Activated T-cell treated with anti-CD3 and anti-CD28 coated beads, Interleukin-2, amount 50 U/mL, for 72 hours (primary cell): ENCODE measurements at regions not wholly inside any gene's neighbourhood (a gene's known extent, or its start where the extent isn't known, plus 50 kb on each side); places are given as distances from the start of the nearest gene placed in this dataset.

ENCODE experiments used
- ATAC-seq, 2 donors: fragments of 150-1000 bp; cut with Tn5 transposase; replicated peaks in 1 of 2; 2 replicates each; pipeline ENCODE4 v1.10.0; 2021; ENCODE audit warnings: moderate library complexity in 2 of 2, mild to moderate bottlenecking in 1 of 2
- DNase-seq, 2 donors: peaks; one replicate each; pipeline ENCODE4 v3.0.0; 2021 to 2022; ENCODE audit warnings: mixed read lengths in 1 of 2
- H3K27ac Mint-ChIP-seq: one replicate; pipeline ENCODE4 v1.8.0; 2022; ENCODE audit warnings: mild to moderate bottlenecking, moderate library complexity, mixed read lengths
- H3K27me3 Mint-ChIP-seq: one replicate; pipeline ENCODE4 v1.8.0; 2022; ENCODE audit warnings: low read depth, mixed read lengths
- H3K36me3 Mint-ChIP-seq, 2 donors: one replicate each; pipeline ENCODE4 v1.8.0; 2022; ENCODE audit warnings: mixed read lengths in 2 of 2, mild to moderate bottlenecking in 1 of 2; ENCODE audit not compliant: insufficient read depth in 2 of 2
- H3K4me1 Mint-ChIP-seq: one replicate; pipeline ENCODE4 v1.8.0; 2022; ENCODE audit warnings: low read depth, mixed read lengths
- H3K4me3 Mint-ChIP-seq, 2 donors: one replicate each; pipeline ENCODE4 v1.8.0; 2022; ENCODE audit warnings: mild to moderate bottlenecking in 2 of 2, mixed read lengths in 2 of 2, moderate library complexity in 2 of 2
- H3K9me3 Mint-ChIP-seq, 2 donors: one replicate each; pipeline ENCODE4 v1.8.0; 2022; ENCODE audit warnings: mixed read lengths in 2 of 2

DNA sequence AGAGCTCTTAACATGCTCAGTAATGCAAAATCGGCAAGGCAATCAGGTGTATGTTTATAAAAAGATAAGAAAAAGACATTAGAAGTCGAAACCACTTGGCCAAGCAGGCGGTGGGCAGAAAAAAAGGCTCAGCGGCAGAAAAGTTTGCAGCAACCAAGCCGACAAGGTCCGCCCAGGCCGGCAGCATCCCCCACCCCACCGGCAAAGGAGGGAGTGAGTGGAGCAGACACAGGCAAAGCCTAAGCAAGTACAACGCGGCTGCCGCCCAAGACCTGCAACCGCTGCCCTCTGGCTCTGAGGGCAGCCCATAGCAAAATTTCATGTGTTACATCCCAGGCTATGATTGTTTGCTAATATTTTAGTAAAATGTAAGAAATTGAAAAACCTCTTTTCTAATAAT is 125.4 kb upstream of the ZCCHC13 start:
- Mint-ChIP-seq H3K27ac (no peak overlapping the region), H3K27me3 (peaks cover 22% of the 10 kb centered on the region), H3K4me3 (no peak overlapping the region), H3K9me3 (no peaks in the 10 kb centered on the region), H3K4me1 (no peaks in the 10 kb centered on the region), H3K36me3 (no peaks in the 10 kb centered on the region)
- ATAC-seq, result no peak
- DNase-seq, result no peak

DNA sequence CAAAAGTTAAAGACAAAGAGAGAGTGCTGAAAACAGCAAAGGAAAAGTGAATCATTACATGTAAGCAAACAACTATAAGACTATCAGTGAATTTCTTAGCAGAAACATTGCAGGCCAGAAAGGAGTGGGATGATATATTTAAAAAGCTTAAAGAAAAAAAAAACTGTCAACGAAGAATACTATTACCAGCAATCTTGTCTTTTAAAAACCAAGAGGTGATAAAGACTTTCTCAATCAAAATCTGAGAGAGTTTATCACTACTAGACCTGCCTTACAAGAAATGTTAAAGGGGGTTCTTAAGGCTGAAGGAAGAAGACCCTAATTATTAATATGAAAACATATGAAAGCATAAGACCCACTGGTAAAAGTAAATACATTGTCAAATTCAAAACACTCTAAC is 132.5 kb upstream of the ZCCHC13 start:
- Mint-ChIP-seq H3K4me3 (no peak overlapping the region), H3K9me3 (peaks cover 7 to 12% of the 10 kb centered on the region in 2 donors), H3K36me3 (peaks cover 4 to 12% of the 10 kb centered on the region in 2 donors), H3K27me3 (no peaks in the 10 kb centered on the region), H3K27ac (no peak overlapping the region), H3K4me1 (no peaks in the 10 kb centered on the region)
- ATAC-seq (no peak), DNase-seq (no peak)

- H3K36me3 Mint-ChIP-seq, result peaks cover 0 to 3% of the 10 kb centered on the region in 2 donors
- no peak overlapping the region for H3K4me3 Mint-ChIP-seq
- ATAC-seq, result no peak
- no peaks in the 10 kb centered on the region for H3K4me1 Mint-ChIP-seq
- DNase-seq, result no peak
- no peaks in the 10 kb centered on the region for H3K27me3 Mint-ChIP-seq
- H3K27ac Mint-ChIP-seq, result no peak overlapping the region
- H3K9me3 Mint-ChIP-seq, result no peaks in the 10 kb centered on the region
These were observed 141.8 kb upstream of the ZCCHC13 start for GRCh38 chrX:74162199-74162598.

GRCh38 chrX:74160816-74161215 is 143.2 kb upstream of the ZCCHC13 start:
- peaks cover 2 to 3% of the 10 kb centered on the region in 2 donors for H3K36me3 Mint-ChIP-seq
- no peak overlapping the region for H3K4me3 Mint-ChIP-seq
- H3K4me1 Mint-ChIP-seq, result no peaks in the 10 kb centered on the region
- no peak for DNase-seq
- no peak overlapping the region for H3K27ac Mint-ChIP-seq
- H3K27me3 Mint-ChIP-seq, result peaks cover 12% of the 10 kb centered on the region
- no peaks in the 10 kb centered on the region for H3K9me3 Mint-ChIP-seq
- ATAC-seq, result no peak

DNA sequence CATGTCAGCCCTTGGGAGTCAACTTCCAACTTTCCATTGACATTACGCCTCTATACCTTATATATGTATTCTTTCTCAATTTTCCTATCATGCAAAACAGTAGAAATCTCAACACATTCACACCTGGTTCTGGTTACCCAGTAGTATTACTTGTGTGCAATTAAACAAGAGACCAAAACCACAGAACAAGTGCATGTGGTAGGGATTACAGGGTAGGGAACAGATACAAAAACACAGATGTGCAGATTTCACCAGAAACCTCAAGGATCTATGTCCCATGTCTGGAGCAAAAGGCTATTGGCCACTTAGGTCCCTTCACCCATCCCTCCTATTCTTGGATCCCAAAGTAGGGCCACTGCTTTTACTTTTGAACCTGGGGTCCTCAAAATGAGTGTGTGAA is 143.6 kb upstream of the ZCCHC13 start:
- Mint-ChIP-seq H3K4me1 (no peaks in the 10 kb centered on the region), H3K9me3 (no peaks in the 10 kb centered on the region), H3K27me3 (peaks cover 13% of the 10 kb centered on the region), H3K4me3 (no peak overlapping the region), H3K27ac (no peak overlapping the region), H3K36me3 (peaks cover 2% of the 10 kb centered on the region in 2 donors)
- DNase-seq, result no peak
- no peak for ATAC-seq

DNA sequence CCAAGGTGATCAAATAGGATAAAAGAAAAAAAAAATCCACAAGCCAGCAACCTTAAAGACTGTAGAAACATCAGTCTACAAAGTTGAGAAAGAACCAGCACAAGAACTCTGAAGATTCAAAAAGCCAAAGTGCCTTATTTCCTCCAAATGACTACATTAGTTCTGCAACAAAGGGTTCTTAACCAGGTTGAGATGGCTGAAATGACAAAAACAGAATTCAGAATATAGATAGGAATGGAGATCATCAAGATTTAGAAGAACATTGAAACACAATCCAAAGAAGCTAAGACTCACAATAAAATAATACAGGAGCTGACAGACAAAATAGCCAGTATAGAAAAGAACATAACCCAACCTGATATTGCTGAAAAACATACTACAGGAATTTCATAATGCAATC is 156.5 kb upstream of the ZCCHC13 start:
- H3K27ac Mint-ChIP-seq, result no peak overlapping the region
- no peaks in the 10 kb centered on the region for H3K4me1 Mint-ChIP-seq
- no peak overlapping the region for H3K4me3 Mint-ChIP-seq
- DNase-seq (no peak), ATAC-seq (no peak)
- H3K27me3 Mint-ChIP-seq, result peaks cover 61% of the 10 kb centered on the region
- peaks cover 0 to 3% of the 10 kb centered on the region in 2 donors for H3K9me3 Mint-ChIP-seq
- H3K36me3 Mint-ChIP-seq, result peaks cover 4 to 5% of the 10 kb centered on the region in 2 donors

DNA sequence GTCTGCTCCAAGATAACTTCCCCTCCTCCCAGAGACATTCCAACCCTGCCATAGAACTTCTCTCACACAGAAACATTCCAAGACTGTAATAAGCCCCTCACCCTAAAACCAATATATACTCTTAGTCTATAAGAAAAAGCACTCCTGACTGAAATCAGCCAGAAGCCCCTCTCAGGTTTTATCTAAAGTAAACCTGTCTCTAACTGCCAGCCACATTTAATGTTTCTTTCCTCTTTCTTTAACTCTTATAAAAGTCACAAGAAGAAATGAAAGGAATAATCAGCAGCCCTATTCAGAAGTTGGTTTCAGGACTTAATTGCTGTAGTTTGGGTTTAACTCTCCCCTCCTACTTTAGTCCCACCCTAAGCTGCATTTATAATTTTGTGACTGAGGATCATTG is 165.0 kb upstream of the ZCCHC13 start:
- no peak overlapping the region for H3K27ac Mint-ChIP-seq
- no peaks in the 10 kb centered on the region for H3K36me3 Mint-ChIP-seq
- no peaks in the 10 kb centered on the region for H3K9me3 Mint-ChIP-seq
- ATAC-seq (no peak), DNase-seq (no peak)
- peaks cover 15% of the 10 kb centered on the region for H3K27me3 Mint-ChIP-seq
- no peaks in the 10 kb centered on the region for H3K4me1 Mint-ChIP-seq
- H3K4me3 Mint-ChIP-seq, result no peak overlapping the region

DNA sequence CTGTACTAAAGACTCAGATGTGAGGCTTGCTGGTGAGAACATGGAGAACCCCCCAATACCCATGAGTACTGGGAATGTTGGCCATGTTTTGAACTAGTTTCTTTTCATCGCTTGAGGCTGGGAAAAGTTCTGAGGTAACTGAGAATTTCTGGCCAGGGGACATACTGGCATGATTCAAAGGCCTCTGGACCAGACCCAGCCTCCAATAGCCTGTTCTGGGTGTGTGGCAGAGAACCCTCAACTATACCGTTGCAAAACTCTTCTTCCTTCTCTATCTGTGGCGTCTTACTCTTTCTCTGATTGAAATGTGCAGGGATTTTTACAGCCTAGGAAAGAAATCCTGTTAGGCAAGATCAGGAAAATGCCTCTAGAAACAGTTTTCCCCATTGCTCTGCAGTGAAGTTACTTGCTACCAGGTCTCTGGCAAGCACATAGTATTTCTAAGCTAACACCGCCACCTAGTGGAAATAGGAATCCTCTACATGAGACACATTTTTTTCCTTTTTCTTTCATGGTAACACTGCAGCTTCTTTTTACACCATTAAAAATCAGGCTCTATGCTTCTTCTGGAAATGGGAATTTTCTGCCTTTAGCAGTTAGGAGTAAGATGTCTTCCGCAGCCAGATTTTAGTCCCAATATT is 170.7 kb upstream of the ZCCHC13 start:
- ATAC-seq (peak in 1 of 2 donors; percentile 58), DNase-seq (peak; percentile 9 to 13)
- Mint-ChIP-seq H3K4me3 (no peak overlapping the region), H3K27me3 (peaks cover 15% of the 10 kb centered on the region), H3K4me1 (no peaks in the 10 kb centered on the region), H3K36me3 (no peaks in the 10 kb centered on the region), H3K27ac (no peak overlapping the region), H3K9me3 (no peaks in the 10 kb centered on the region)

- H3K27ac Mint-ChIP-seq, result no peak overlapping the region
- no peaks in the 10 kb centered on the region for H3K9me3 Mint-ChIP-seq
- H3K27me3 Mint-ChIP-seq, result peaks cover 15% of the 10 kb centered on the region
- DNase-seq (no peak), ATAC-seq (no peak)
- no peaks in the 10 kb centered on the region for H3K36me3 Mint-ChIP-seq
- H3K4me1 Mint-ChIP-seq, result no peaks in the 10 kb centered on the region
- no peak overlapping the region for H3K4me3 Mint-ChIP-seq
These were observed 171.7 kb upstream of the ZCCHC13 start for GRCh38 chrX:74132280-74132679.

DNA sequence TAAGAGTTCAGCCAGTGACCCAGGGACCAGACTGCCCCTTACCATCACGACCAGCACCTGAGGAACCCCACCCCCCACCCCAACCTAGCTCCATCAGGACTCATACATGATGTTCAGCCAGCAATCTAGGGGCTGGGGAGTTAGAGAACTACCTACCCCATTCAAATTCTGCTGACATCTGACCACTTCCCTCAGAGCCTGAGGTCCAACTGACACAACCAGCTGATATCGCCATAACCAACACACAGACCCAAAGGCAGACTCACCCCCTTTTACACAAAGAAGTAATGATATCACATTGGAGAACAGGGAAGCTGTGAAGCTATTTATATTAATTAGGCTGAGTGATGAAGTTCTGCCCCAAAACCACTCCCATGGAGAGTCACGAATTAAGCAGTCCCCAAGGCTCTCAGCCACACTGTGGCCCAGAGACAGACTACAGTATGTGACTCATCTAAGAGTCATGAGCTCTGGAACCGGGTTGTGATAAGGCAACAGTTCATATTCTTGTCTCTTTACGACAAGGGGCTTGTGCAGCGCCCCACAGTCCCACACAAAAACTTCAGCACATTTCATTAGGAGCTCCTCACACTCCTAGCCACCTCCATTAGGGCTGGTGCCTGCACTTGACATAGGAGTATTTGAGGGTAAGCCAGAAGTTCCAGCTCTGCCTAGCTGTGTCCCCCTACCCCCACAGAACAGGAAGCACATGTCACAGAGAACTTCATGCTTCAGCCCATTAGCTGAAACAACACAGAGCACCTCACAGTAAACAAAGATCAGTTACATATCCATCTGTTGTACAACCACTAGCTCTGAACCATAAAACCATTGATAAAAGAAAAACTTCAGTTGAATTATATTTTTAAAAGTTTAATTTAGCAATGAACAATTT is 184.7 kb upstream of the ZCCHC13 start:
- peaks cover 4% of the 10 kb centered on the region for H3K27me3 Mint-ChIP-seq
- peak in 1 of 2 donors; percentile 49 for ATAC-seq
- H3K27ac Mint-ChIP-seq, result no peak overlapping the region
- H3K4me3 Mint-ChIP-seq, result no peak overlapping the region
- H3K9me3 Mint-ChIP-seq, result no peaks in the 10 kb centered on the region
- no peak for DNase-seq
- no peaks in the 10 kb centered on the region for H3K4me1 Mint-ChIP-seq
- no peaks in the 10 kb centered on the region for H3K36me3 Mint-ChIP-seq

DNA sequence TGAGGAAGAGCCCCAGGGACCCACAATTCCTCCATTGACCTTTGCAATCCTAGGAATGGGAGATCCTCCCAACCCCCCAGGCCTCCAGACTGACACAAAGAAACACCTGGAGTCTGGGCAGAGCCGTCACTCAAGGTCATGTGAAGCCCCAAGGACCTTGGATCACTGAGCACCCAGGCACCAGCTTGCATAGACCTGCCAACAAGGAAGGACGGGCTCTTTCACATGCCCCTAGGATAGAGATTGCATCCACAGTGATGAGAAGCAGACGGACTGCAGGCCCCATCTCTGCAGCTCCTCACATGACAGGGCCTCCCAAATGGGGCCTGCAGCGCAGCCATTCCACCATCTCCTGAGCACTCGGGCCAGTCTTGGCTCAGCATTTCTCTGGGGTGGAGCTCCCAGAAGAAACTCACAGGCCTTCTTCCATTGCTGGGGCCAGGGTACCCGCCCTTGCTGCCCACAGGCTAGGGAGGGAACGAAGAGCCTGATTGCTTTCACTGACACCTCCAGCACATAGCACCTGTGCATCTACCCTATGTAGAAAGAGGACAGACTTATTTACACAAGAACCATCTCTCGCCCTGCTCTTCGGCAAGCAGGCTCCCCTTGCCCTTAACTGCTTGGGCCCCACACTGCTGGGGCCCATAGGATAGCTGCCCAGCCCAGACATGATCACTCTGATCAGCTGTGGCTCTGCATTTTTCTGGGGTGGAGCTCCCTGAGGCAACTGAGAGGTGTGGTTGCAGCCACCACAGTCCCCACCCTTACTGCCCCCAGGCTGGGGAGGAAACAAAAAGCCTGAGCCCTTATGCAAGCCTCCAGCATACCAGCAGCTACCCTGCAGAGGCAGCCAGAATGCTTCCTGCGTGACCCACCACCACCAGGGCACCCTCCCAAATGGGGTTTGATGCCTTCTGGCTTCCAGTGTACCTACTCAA is 185.7 kb upstream of the ZCCHC13 start:
- ATAC-seq (no peak), DNase-seq (no peak)
- H3K36me3 Mint-ChIP-seq, result no peaks in the 10 kb centered on the region
- no peak overlapping the region for H3K27ac Mint-ChIP-seq
- no peaks in the 10 kb centered on the region for H3K4me1 Mint-ChIP-seq
- no peak overlapping the region for H3K4me3 Mint-ChIP-seq
- H3K27me3 Mint-ChIP-seq, result peaks cover 5% of the 10 kb centered on the region
- H3K9me3 Mint-ChIP-seq, result no peaks in the 10 kb centered on the region

GRCh38 chrX:74111245-74111644 is 192.7 kb upstream of the ZCCHC13 start:
- Mint-ChIP-seq H3K4me3 (no peak overlapping the region), H3K27ac (no peak overlapping the region), H3K9me3 (no peaks in the 10 kb centered on the region), H3K27me3 (peaks cover 15% of the 10 kb centered on the region), H3K4me1 (no peaks in the 10 kb centered on the region), H3K36me3 (peaks cover 0 to 4% of the 10 kb centered on the region in 2 donors)
- no peak for DNase-seq
- no peak for ATAC-seq

- Mint-ChIP-seq H3K27me3 (peaks cover 10% of the 10 kb centered on the region), H3K27ac (no peak overlapping the region), H3K9me3 (no peaks in the 10 kb centered on the region), H3K4me3 (no peak overlapping the region), H3K36me3 (peaks cover 3 to 4% of the 10 kb centered on the region in 2 donors), H3K4me1 (no peaks in the 10 kb centered on the region)
- DNase-seq (no peak), ATAC-seq (no peak)
These were observed 196.3 kb upstream of the ZCCHC13 start for GRCh38 chrX:74107666-74108065.
